ENCODE measurements at regions not wholly inside any gene's neighbourhood (a gene's known extent, or its start where the extent isn't known, plus 50 kb on each side); places are given as distances from the start of the nearest gene placed in this dataset.

GRCh38 chr2:139271879-139272278 is 491.7 kb upstream of the NXPH2 start:
- DNase-seq: no peak

DNA sequence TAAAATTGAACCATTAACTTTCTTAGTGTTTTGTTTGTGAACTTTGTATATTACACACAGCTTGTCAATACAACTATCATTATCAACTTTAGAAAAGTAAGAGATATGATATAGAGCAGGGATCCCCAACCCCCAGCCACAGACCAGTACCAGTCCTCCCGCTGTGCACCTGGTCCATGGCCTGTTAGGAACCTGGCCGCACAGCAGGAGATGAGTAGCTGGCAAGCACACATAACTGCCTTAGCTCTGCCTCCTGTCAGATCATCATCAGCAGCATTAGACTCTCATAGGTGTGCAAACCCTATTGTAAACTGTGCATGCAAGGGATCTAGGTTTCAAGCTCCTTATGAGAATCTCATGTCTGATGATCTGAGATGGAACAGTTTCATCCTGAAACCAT is 491.0 kb upstream of the NXPH2 start:
- DNase-seq: no peak

DNA sequence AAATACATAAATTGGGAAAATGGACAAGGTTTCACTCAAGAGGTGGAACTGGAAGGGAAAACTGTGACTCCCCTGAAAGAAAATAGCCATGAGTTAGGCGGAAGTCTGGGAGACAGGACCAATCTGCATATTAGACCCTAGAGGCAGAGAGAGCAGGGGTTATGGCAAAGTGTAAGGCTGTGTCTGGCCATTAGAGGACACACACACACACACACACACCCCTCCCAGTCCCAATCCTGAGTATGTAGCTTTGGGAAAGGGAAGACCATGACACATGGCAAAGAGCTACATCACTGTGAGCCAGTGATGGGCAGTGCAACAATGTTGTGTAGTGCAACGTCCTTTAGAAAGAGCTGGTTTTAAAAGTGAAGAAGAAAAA is 479.9 kb upstream of the NXPH2 start:
- no peak for DNase-seq

DNA sequence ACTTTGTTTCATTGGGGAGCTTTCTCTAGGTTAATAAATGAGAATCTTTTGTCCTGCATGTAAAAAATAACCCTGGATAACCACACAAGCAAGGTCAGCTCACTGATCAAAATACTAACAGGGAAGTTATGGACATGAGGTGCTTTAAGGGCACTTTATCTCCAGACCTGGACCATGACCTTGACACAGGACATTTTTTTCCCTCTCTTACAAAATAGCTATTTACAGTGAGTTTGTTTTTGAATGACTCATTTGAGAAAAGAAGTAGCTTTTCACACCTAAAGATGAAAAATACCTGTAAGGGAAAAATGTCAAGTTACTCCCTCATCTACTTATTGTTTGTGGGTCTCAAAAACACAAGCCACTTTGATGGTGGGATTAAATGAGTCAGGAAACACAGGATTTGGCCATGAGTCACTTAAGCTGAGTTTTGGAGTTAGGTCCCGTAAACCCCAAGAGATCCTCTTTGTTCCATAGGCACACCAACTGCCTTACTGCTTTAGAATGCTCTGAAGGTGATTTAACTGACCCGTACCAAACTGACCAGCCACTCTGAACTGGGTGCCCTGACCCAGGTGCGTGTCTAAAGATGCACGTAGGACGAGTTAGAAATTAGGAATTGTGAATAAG is 479.3 kb upstream of the NXPH2 start:
- no peak for DNase-seq

DNA sequence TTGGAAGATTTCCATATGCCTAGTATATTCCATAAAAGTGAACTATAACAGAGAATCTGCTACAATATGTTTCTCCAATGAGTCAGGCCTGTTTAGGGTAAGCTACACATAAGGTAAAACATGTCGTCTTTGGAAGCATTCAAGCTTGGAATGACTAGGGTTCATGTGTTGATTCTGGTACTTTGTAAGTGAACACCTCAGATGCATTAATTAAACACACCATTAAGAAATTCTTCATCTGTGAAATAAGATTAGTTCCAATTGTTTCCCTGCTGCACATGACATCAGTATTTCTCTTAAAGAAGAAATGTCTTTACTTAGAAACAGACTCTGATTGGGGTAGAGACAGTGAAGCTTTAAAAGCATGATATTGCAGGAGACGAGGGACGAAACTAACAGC is 461.1 kb upstream of the NXPH2 start:
- peak; percentile 1 for DNase-seq

DNA sequence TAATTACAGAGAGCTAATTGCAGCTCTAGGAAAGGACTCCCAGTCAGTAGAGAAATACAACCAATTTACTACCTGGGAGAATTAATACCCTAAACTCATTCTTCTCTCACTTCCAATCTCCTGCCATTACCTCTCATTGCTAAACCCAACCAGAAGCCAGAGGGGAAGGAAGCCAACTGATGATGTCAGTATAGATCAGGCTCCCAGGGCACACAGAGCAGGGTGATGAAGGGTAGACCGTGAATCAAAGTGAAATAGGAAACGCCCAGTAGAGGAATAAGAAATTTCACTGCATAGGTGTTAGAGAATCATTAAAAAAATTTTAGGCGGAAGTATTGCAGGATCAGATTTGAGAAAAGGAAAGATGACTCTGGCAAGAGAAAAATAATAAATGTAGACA is 456.8 kb upstream of the NXPH2 start:
- no peak for DNase-seq

DNA sequence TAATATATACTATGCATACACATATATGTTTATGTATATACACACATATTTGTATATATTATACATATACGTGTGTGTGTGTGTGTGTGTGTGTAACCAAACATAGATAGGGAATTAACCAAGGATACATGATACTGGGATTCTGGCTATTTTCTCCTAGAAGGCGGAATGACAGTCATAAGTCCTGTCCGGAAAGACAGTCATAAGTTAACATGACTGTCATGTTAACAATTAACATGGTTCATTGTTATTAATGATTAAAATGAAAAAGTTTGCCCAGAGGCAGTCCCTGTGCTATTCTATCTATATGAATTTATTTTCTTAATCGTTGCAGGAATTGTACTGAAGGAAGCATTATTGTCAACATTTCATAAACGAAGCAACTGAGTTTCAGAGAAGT is 450.7 kb upstream of the NXPH2 start:
- DNase-seq: no peak

GRCh38 chr2:139228276-139228675 is 448.1 kb upstream of the NXPH2 start:
- no peak for DNase-seq

- no peak for DNase-seq
These were observed 445.8 kb upstream of the NXPH2 start for GRCh38 chr2:139225961-139226360.

DNA sequence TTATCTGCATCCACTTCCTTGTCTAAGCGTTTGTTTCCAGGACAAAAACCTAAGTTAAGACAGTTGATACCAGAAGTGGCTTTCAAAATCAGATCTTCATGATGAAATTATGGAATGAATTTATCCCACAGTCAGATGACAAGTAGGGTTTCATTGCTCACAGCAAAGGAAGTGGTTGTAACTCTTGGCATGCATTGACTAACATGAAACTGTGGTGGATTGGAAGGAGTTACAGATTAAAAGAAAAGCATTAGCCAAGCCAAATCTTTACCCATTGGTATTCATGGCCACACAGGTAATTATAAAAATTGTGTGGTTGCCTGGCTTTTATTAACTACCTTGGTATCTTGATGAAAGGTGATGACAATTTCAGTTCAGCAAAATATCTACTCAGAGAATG is 438.0 kb upstream of the NXPH2 start:
- no peak for DNase-seq

- DNase-seq: no peak
These were observed 437.5 kb upstream of the NXPH2 start for GRCh38 chr2:139217641-139218040.

DNA sequence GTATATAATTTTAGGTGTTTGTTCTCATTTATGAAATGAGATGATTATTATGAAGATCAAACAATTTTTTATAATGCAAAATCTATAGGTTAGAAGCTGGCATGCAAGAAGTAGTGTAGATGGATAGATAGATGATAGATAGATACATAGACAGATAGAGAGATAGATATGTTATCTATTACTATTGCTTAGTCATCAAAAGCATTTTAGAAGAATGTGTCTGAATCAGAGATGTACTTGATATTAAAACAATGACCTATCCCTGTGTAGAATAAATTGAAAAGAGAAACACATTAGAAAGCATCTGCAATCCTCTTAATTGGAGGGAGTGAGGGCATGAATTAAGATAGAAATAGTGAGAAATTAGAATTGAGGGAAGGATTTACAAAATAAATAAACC is 436.2 kb upstream of the NXPH2 start:
- DNase-seq: no peak

DNA sequence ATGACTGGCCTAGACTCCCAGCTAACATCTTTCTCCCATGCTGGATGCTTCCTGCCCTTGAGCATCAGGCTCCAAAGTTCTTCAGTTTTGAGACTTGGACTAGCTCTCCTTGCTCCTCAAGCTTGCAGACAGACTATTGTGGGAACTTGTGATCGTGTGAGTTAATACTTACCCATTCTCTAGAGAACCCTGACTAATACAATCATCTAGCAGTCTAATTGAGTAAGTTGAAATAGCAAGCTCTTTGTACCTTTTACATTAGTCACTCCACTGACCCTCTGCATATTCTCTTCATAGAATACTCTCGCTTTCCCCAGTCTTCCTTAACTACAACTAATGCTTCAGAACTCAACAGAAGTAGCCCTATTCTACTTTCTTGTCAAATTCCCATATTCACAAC is 434.6 kb upstream of the NXPH2 start:
- DNase-seq: no peak

- no peak for DNase-seq
These were observed 429.4 kb upstream of the NXPH2 start for GRCh38 chr2:139209586-139209985.

DNA sequence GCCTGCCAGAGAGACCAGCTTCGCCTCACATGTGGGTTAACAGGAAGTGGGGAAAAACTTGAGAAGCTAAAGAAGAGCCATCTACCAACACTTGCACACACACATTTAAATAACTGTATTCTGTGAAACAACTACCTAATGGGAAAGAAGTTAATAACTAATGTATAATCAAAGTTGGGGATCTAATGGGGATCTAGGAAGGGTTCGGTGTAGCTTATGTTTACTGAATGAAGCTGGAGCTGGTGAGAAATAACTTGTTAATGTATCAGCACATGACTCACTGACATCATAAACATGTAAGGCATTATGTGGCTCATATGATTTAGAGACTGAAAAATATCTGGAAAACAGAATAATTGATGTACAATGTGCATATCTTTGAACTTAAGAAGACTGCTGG is 421.3 kb upstream of the NXPH2 start:
- no peak for DNase-seq

DNA sequence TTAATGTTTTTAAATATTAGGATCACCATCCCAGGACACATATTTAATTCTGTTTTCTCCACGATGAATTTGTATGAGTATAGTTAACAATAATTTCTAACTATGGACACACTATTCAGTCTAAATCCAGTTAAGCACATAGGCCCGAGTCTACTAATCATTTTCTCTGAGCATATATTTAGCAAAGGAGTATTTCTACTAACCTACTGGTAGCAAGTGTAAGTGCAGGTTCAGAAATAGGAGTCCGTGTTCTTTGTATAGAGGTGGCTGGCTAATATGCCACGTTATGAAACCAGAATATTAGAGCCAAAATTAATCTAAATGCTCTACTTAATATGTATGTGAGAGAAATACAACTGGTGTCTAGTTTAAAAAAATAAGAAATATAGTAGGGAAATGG is 416.6 kb upstream of the NXPH2 start:
- DNase-seq: no peak

DNA sequence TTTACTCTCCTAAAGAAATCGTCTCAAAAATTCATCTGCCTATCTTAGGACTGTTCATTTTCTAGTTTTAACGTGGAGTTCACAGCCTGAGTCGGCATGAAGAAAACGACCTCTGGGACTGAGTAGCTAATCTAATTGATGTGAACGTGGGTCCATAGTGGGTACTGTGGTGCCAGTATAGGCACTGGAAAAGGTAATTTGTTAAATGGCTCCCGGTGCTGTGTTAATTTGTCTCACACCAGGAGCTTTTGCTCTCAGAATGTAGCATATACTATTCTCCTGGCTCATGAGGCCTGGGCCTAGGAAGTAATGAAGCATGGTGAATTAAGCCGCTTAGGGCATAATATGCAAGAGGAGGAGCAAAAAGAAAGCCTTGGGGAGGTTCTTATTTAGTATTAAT is 414.4 kb upstream of the NXPH2 start:
- no peak for DNase-seq

- DNase-seq: no peak
These were observed 396.9 kb upstream of the NXPH2 start for GRCh38 chr2:139177041-139177440.

- no peak for DNase-seq
These were observed 395.3 kb upstream of the NXPH2 start for GRCh38 chr2:139175510-139175909.

DNA sequence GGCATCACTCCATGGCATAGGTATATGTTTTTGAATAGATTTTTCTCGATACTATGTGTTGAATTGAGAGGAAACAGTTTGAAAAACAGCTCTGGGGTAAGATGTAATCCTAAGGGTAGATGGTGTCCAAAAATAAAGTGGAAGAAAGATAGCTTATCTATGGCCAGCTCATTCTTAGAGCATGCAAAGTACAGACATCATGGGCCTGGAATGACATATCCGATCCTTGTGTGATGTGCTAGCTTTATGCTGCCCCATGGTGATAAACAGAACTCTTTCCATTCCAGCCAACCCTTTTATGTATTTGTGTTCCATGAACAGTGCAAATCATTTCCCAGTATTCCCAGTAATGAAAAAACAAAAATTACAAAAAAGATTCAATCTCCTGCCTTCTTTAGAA is 390.2 kb upstream of the NXPH2 start:
- DNase-seq: no peak

GRCh38 chr2:139165601-139166000 is 385.4 kb upstream of the NXPH2 start:
- DNase-seq: no peak

DNA sequence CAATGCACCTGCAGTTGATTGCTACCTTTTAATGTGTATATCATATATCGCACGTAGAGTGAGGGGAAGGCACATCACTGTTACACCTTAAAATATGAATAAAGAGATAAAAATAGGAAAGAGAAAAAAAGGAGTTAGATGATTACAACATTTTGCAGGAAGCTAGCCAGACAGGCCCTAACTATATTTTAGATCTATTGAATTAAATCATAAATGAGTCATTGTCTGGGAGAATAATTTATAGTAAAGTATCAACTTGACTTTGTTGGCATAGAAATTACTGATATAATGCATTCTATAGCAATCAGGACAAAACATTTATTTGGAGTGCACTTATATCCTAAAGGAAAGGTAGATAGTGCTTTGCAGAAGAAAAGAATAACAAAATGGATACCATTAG is 384.9 kb upstream of the NXPH2 start:
- DNase-seq: no peak

- no peak for DNase-seq
These were observed 382.8 kb upstream of the NXPH2 start for GRCh38 chr2:139162957-139163356.

DNA sequence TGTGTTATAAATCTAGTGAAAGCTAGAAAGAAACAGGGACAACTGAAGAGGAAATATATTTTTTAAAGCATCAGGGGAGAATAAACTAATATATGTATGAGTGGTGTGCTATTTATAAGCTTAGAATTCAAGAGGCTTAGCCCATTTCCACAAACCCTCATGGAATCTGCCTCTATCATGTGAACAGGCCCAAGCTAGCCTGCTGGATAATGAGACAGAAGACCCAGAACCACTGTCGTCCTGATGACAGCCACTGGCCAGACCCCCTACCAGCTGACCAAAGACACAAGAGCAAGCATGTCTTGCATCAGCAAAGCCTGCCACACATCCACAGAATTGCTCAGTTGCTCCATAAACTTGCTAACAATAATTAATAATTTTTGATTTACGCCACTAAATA is 382.3 kb upstream of the NXPH2 start:
- DNase-seq: no peak

GRCh38 chr2:139160836-139161235 is 380.6 kb upstream of the NXPH2 start:
- no peak for DNase-seq

All from left kidney (tissue), 1 donor.